Epithelial cell of esophagus (primary cell): ENCODE measurements at regions not wholly inside any gene's neighbourhood (a gene's known extent, or its start where the extent isn't known, plus 50 kb on each side); places are given as distances from the start of the nearest gene placed in this dataset.

ENCODE experiments used
- DNase-seq: peaks from one replicate; pipeline ENCODE4 v3.0.0; 2010; ENCODE audit warnings: low read depth
- H3K4me3 ChIP-seq: 2 replicates; pipeline ENCODE4 v1.5.1; 2011; ENCODE audit warnings: mild to moderate bottlenecking, low read length, control low read depth
- CTCF ChIP-seq: IDR thresholded peaks from 2 replicates; pipeline ENCODE4 v1.5.1; 2011; ENCODE audit warnings: low read depth, mild to moderate bottlenecking, low read length, control low read depth, inconsistent platforms; ENCODE audit not compliant: insufficient read depth; ENCODE audit errors: missing control alignments

GRCh38 chr11:28838741-28839140, 730.6 kb downstream of the METTL15 start:
- no peak for TF ChIP-seq CTCF
- no peak for DNase-seq
- no peak overlapping the region for H3K4me3 ChIP-seq

- no peak for DNase-seq
- no peak for TF ChIP-seq CTCF
- no peak overlapping the region for H3K4me3 ChIP-seq
Measured at GRCh38 chr11:28837599-28837998, 729.4 kb downstream of the METTL15 start.

GRCh38 chr11:28836285-28837081, 728.3 kb downstream of the METTL15 start:
- H3K4me3 ChIP-seq: no peak overlapping the region
- no peak for TF ChIP-seq CTCF
- peak; percentile 82 for DNase-seq

- DNase-seq: peak; percentile 62
- no peak overlapping the region for H3K4me3 ChIP-seq
- no peak for TF ChIP-seq CTCF
Measured at GRCh38 chr11:28835790-28836189, 727.6 kb downstream of the METTL15 start.

GRCh38 chr11:28835317-28835716, 727.1 kb downstream of the METTL15 start:
- no peak for TF ChIP-seq CTCF
- no peak overlapping the region for H3K4me3 ChIP-seq
- no peak for DNase-seq

GRCh38 chr11:28834877-28835276, 726.7 kb downstream of the METTL15 start:
- H3K4me3 ChIP-seq: no peak overlapping the region
- DNase-seq: peak; percentile 73
- TF ChIP-seq CTCF: no peak

- peak; percentile 79 for DNase-seq
- no peak overlapping the region for H3K4me3 ChIP-seq
Measured at GRCh38 chr11:28833670-28834069, 725.5 kb downstream of the METTL15 start.

More at GRCh38 chr11:28833670-28834069, 725.5 kb downstream of the METTL15 start:
- no peak for TF ChIP-seq CTCF
